ENCODE measurements at regions not wholly inside any gene's neighbourhood (a gene's known extent, or its start where the extent isn't known, plus 50 kb on each side); places are given as distances from the start of the nearest gene placed in this dataset.
"Not testable (repeated sequence)": the region's sequence is repeated elsewhere in the genome, so short reads cannot be mapped to it uniquely, and the experiment has no call there.

DNA sequence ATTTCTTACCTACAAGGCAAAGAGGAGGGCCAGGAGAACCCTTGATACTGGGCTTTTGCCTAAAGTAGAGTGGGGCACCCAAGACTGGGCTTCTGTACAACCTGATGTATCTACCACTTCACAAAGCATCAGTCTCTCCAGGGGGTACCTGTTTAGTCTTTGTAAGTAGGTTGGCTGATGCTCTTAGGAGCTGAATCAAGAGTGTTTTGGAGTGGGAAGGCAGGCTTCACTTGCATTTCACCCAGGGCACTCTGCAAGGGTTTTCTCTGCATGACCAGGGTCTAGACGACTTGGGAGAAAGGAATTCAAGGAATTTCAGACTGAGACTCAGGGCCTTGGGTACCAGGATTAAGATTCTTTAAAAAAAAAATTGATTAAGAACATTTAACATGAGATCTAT, 361.5 kb downstream of the RFC3 start:
- no peak for DNase-seq

DNA sequence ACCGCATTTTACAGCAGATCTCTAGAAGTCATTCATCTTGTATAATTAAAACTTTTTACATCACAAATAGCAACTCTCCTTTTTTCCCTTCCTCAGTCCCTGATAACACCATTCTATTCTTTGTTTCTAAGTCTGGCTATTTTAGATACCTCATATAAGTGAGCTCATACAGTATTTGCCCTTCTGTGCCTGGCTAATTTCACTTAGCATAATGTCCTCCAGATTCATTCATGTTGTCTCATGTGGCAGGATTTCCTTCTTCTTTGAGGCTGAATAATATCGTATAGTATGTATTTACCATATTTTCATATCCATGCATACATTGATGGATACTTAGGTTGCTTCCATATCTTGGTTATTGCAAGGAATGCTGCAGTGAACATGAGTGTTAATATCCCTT, 362.0 kb downstream of the RFC3 start:
- no peak for DNase-seq

DNA sequence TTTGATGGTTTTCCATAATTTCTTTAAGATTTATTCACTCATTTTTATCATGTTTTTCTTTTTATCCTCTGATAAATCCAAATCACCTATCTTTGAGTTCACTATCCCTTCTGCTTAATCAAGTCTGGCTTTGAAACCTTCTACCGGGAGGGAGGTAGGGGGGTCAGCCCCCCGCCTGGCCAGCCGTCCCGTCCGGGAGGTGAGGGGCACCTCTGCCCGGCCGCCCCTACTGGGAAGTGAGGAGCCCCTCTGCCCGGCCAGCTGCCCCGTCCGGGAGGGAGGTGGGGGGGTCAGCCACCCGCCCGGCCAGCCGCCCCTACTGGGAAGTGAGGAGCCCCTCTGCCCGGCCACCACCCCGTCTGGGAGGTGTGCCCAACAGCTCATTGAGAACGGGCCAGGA, 363.3 kb downstream of the RFC3 start:
- DNase-seq: not testable (repeated sequence)

DNA sequence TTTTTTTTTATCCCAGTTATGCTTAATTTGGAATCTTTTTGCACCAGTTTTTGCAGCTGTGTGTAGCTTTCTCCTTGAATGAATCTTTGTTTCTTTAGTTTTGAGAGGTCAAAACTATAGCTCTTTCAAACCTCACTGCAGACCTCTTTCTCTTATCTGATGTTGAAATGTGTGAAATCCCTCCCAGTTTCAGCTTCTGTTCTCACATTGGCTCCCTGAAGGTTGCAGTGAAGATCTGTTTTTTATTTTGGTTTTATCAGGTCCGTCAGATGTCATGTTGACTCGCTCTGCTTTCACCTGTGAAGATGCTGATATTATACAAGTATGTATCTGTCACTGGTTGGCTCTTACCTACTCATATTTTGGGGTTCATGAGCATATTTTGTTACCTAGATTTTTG, 372.0 kb downstream of the RFC3 start:
- DNase-seq: no peak

DNA sequence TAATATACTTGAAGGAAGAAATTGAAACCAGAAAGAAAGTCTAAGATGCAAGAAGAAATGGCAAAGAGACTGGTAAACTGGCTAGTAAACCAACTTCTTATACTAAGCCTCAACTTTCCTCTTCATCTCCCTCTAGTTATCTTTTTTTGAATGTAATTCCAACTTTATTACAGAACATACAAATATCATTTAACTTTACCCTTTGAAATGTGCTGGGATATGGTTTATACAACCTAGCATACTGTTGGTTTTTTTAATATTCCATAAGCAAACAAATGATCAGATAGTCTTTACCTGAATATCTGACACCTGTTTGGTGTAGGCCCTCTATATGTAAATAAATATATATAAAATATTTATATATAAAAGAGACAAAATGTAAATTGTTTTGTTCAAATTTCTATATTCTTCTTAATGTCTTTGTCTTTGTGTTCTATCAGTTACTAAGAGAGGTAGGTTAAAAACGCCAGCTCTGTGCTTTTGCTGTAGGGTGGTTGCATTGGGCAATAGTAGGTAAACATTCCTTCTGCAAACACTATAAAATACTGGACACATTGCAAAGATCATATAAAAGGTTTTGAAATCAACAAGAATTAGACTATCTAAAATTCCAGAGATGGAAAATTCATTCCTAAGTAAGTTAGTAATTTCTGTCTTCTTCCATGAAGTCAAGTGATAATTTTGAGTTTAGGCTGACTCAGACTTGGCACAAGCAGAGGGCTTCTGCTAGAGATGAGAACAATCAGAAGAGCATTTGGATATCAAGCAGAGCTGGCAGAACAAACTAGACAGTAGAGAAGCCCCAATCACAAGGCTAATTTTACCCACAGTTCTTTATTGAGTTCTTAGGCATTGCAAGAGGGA, 383.3 kb downstream of the RFC3 start:
- DNase-seq: no peak

DNA sequence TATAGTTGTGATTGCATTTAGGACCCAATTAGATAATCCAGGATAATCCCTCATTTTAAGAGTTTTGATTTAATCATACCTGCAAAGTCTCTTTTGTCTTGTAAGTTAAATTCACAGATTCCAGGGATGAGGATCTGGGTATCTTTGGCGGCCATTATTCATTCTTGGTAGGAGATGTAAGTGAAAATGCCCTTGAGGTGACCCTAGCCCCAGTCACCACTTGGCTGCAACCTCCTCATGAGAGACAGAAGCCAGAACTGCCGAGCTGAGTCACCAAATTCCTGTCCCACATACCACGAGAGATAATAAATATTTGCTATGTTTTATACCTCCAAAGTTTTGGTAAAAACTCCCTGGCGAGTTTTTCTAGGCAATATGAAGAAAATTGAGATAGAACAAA, 389.4 kb downstream of the RFC3 start:
- DNase-seq: no peak

DNA sequence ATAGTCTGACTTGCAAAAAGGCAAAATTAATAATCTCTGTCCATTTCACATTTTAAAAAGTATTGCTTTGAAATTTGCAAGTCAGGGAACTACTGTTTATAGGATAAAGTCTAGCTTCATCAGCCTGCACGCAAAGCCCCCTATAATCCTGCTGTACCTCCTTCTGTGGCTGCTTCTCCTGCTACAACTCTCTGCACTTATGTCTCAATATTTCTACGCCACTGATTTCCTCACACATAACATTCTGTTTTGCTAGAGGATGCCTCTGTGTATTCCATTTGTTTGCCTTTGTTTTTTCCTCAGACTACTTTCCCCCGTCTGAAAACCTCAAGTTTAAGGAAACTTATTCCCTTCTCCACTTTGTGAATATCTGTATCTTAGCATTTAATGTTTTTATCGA, 389.9 kb downstream of the RFC3 start:
- DNase-seq: no peak

DNA sequence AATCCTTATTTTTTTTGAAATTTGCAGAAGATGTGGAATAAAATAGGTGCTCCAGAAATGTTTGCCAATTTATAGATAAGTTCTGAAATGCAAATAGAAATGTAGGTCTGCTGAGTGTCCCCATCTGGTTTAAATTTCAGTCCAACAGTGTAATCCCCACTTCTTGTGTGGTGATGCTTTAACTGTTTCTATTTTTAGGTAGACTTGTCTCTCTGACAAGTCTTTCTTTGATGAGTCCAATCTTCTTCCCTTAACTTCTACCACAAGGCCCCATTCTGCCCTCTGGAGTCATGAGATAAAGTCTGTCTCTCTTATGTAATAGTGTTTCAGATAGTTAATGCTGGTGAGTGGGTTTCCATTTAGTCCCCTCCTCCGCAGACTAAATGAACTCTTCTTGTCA, 390.4 kb downstream of the RFC3 start:
- no peak for DNase-seq

DNA sequence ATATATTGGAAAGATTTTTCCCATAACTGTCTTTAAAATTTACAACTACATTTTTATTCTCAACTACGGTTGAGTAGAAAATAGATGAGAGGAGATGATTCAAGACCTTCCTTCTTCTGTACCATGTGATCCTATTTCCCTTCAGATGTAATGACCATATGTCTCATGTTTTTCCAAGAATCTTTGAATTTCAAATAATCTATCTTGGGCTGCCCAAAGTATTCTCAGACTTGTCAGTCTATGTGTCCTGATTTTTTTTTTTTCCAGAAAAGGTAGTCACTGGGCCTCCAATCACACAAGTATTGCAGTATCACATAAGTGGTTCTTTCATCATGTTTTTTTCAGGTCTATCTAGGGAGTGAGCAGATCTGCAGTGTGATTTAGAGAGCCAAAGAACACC, 392.4 kb downstream of the RFC3 start:
- no peak for DNase-seq

DNA sequence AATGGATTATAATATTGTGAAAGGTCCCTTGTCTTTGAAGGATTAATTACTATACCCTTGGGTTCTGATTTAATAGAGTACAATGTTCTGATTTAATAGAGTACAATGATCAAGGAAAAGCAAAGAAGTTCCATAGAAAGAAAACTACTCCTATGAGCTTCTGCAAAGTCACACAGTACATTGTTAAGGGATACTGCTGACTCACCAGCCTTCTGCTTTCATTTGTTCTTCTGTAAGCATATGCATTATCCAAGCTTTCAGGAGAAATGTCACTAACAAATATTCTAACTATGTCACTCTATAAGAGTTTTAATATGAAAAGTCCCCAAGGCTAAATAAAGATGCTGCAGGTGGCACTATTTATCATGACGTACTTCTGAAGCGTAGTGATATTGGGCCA, 396.7 kb downstream of the RFC3 start:
- no peak for DNase-seq

DNA sequence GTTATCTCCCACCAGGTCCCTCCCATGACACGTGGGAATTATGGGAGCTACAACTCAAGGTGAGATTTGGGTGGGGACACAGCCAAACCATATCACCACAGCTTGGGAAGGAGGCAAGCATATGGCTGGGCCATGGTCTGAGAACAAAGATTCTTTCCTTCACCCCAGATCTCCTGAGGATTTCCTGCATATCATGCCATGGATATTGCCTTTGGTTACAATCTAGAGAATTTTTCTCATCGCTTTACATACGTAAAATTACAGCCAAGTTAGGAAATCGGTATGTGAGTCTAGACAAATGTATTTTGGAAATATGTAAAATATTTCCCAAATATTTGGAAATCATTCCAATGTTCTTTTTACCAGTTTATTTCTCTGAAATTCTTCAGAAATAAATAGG, 398.3 kb downstream of the RFC3 start:
- no peak for DNase-seq

DNA sequence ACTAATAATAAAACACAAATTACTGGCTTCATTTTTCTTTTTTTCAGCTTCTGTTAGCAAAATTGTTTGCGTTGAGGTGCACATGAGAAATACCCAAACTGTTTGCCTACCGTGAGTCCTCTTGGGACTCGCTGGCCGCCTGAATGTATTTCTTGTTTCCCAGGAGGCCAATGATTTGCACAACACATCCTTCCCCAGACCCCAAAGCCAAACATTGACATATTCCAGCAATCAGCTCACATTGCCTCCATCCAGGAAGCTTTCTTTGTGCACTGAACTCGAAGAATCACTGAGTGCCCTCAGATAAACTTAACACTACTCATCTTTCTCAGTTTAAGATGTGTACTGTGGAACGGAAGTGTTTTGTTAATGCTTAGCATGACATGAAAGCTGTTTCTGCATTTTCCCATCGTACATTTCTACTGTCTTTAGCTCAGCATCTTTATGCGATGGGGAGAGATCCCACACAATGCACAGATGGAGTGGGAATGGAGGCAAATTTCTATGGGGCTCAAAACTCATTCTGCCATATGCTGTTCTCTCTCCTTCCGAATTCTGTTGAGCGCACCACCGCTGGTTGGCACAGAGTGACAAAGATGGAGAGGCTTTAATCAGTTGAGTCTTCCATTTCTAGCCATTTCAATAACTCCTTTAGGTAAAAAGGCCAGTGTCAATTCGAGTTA, 399.5 kb downstream of the RFC3 start:
- DNase-seq: no peak

DNA sequence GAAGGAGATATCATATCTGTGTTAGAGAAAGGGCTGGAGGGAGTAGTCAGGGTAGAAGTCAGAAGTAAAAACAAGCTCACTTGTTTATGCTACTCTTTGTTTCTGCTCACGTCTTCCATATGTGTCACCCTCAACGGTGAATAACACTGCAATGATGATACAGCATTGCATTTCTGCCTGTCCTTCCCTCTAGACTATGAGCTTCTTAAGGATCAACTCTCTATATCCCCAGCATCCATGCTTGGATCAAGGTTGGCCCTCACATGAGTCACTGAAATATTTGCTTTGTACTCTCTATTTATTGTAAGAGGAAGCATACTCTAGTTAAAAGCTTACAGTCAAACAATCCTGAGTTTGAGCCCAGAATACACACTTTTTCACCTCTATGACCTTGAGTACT, 406.0 kb downstream of the RFC3 start:
- no peak for DNase-seq

DNA sequence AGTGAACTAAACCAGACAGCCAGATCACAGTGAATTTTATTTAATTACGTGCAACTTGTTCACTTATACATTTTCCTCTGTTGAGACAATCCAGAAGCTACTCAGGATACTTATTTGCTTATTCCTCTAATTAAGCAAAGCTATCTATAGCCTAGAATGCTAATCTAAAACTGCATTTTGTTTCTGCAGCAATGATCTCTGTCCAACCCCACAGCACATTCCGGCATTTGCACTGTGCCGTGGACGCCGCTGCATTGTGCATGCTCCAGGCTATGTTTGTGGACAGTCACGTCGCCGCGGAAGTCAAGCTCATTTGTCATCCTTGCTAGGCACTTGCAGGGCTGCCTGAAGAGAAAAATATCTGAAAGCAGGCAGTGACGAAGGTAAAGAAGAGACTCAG, 406.9 kb downstream of the RFC3 start:
- DNase-seq: no peak

DNA sequence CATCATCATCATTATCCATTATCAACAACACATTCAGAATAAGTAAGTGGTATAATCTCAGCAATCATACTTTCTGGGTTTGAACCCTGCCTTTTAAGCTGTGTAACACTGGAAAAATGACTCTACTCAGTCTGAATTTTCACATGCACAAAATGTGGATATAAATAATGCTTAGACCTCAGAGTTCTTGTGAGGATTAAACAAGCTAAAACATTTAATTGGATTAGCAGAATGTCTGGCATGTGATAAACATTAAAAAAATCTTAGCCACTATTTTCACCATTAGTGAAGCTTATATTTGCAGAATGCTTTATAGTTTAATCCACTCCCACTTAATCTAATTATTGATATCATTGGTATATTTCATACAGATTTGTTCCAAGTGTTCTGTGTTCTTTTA, 412.3 kb downstream of the RFC3 start:
- DNase-seq: no peak

DNA sequence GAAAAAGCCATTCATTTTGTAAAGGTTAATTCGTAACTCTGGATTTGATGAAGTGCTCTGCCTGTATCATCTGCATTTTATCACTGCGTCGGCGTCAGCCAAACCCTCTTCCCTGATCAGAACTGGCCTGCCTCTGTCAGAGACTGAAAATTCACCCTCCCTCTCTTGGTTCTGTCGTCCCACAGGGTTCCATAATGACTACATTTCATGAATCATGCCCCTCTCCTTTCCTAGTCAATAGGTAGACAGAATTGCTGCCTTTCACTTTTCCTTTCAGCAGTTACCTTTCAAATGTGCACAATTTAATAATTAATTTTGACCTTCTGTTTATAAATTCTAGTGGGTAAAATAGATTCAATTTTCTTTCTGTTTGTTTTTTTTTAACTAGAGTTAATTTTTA, 423.4 kb downstream of the RFC3 start:
- DNase-seq: no peak

DNA sequence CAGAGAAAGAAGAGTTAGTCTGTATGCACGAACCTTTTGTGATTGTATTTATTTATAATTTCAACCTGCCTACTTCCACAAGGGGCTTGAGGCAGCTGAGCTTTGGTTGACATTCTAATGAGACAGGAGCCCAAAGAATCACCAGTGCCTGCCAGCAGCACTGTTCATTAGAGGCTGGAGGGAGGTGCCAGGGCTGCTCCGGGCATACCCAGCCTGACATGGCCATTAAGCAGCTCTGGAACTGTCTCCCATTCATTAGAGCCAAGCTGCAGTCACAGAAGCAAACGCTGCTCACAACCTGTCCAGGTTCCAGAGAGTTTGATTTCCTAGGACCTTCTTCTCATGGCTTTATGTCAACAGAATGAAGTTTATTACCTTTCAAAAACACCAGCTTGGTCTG, 425.5 kb downstream of the RFC3 start:
- no peak for DNase-seq

DNA sequence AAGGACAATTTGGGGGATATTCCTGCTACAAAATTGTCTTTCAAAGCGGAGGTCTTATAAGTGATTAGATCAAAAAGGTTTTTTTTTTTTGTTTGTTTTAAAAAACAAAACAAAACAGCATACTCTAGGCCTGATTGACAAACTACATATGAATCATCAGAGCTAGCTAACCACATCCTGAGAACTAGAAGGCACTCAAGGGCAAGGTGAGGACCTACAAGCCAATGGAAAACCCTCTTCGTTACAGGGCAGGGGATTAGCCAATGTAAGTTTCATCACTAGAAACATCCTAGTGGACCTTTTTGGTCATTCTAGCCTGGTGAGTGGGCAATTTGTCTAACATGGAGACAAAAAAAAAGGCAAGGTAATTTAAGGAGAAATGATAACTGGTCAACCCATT, 428.6 kb downstream of the RFC3 start:
- DNase-seq: no peak

DNA sequence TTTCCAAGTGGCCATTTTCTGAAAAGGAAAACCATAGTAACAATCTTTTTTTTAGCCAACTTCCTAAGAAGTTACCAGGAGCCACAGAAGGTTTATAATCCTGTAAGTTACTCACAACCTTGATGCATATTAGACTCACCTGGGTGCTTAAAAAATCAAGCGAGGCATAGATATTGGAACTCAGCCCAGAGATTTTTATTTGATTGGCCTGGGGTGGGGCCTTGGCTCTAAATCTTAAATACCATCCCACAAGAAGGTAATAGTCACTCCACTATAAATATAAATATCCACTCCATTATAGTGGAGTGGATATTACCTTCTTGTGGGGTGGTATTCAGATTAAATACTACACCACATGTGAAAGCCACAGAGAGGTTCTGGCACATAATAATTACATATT, 429.6 kb downstream of the RFC3 start:
- DNase-seq: no peak

DNA sequence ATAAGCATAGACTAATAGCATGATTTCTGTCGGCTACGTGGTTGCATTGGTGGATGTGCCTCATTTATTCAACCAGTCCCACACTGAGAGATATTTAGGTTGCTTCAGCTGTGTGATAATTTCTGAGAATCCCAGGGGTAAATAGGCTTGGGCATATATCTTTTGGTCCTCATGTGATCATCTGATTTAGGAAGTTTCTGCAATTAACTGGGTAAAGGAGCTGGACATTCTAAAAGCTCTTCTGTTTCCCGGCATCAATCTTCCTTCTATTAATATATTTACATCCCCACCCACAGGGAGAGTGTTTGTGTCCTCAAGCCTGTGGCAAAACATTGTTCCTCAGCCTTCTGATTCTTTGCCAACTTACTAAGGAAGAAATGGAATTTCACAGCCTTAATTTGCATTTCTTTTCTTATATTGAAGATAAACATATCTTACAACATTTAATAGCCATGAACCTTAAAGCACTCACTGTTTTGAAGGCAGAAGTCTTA, 431.6 kb downstream of the RFC3 start:
- no peak for DNase-seq

DNA sequence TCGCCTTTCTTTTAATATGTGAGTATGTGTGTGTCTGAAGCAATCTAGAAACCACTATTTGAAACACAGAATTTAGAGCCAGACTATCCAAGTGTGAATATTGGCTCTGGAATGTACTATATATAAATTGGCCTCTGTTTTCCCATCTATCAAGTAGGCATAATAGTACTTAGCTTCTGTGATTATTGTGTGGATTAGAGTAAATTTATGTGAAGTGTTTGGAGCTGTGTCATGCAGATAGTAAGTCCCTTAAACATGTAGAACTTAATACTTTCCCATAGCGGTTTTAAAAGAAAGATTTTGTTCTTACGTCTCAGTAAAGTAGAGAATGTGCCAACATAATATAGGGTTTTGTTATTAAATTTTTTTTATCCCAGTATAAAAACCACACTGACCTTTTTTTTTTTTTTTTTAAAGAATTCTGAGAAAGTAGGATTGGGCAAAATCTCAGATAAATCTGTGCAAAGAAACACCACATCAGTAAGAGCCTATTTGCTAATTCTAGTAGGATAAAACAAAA, 432.3 kb downstream of the RFC3 start:
- DNase-seq: no peak

DNA sequence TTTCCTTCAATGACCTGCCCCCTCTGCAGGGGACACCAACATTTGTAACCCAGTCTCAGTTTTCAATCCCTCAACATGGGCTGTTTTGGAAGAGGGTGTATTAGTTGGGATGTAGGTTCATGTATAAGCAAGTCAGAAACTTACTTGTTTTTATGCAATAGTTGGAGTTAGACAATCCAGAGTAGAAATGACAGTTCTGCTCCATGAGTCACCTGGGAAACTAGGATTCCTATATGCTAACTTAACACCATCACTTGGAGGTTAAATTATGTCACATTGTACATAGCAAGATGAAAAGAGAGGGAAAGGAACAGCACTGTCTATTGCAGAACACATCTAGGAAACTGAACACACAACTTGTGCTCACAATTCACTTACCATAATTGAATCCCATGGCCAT, 436.4 kb downstream of the RFC3 start:
- no peak for DNase-seq

DNA sequence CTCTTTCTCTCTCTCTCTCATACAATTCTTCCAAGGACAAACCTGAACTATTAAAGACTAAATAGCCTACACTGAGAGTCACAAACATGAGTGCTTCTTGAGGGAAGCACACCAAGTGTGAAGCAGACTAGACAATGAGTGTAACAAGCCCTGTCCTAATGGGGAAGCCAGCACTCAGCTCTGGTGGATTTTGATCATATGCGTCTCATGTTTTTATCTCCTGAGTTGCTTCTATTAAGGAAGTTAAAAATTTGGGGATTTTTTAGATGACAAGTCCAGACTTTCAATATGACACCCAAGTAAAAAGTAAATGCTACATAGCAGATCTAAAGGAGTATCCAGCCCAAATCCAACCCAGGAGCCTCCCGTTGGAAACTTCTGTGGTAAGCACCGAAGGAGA, 437.8 kb downstream of the RFC3 start:
- DNase-seq: no peak

DNA sequence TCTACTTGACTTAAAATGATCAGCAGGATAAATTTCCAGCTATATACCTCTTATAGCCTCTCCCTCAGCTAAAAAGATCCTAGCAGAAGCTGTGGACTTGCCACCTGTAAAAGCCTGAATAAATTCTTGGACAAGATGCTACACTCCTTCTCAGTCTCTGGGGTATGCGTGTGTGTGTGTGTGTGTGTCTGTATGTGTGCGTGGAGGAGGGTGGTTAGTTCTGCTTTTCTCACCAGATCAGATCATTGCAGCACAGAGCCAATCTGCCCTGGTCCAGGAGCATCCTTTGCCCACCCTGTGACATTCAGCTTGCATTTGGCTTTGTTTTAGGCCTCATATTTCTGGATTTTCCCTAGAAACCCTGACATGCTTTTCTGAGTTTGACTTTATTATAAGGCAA, 438.3 kb downstream of the RFC3 start:
- DNase-seq: no peak

Measured in activated CD4-positive, alpha-beta T cell treated with anti-CD3 and anti-CD28 coated beads for 4 hours (primary cell).